Adrenal gland (tissue), 9 donors: ENCODE measurements at regions not wholly inside any gene's neighbourhood (a gene's known extent, or its start where the extent isn't known, plus 50 kb on each side); places are given as distances from the start of the nearest gene placed in this dataset.

Experiments
- DNase-seq, 7 donors: peaks; one replicate each; pipeline ENCODE4 v3.0.0-alpha.2; 2019 to 2020
- H3K27ac ChIP-seq, 5 donors: fragments of 200-600 bp; sonication (generic) in 4 of 5; 1 replicate in 3 of 5; 2 replicates in 2 of 5; pipeline versions ENCODE4 v1.5.1 to v1.8.0; 2016 to 2020; ENCODE audit warnings: mild to moderate bottlenecking in 1 of 5
- H3K27me3 ChIP-seq: fragments of 200-600 bp; 2 replicates; pipeline ENCODE4 v1.8.0; 2021
- H3K36me3 ChIP-seq, 2 donors: fragments of 200-600 bp; replicated peaks in 1 of 2; 1 replicate in 1 of 2; 2 replicates in 1 of 2; pipeline versions ENCODE4 v1.5.1 to v1.8.0; 2018 to 2022
- H3K4me1 ChIP-seq, 2 donors: fragments of 200-600 bp; replicated peaks in 1 of 2; 1 replicate in 1 of 2; 2 replicates in 1 of 2; pipeline versions ENCODE4 v1.5.1 to v1.8.0; 2018 to 2021
- H3K4me3 ChIP-seq, 4 donors: fragments of 200-600 bp; sonication (generic) in 3 of 4; one replicate each; pipeline ENCODE4 v1.5.1; 2016 to 2018
- H3K9me3 ChIP-seq, 3 donors: fragments of 200-600 bp; sonication (generic) in 1 of 3; replicated peaks in 1 of 3; 1 replicate in 2 of 3; 2 replicates in 1 of 3; pipeline versions ENCODE4 v1.5.1 to v1.8.0; 2016 to 2021
- CTCF ChIP-seq, 6 experiments: fragments of 450-650 bp in 4 of 6; fragments of 200-600 bp in 2 of 6; sonication (generic) in 1 of 6; IDR thresholded peaks; 1 replicate in 5 of 6; 2 replicates in 1 of 6; pipeline versions ENCODE4 v1.5.1 to v1.8.0; 2016 to 2021; ENCODE audit warnings: antibody characterized with exemption in 6 of 6, mild to moderate bottlenecking in 2 of 6, moderate library complexity in 1 of 6
- POLR2A ChIP-seq, 2 donors: fragments of 450-650 bp; IDR thresholded peaks; one replicate each; pipeline ENCODE4 v1.6.1; 2017; ENCODE audit warnings: antibody characterized with exemption in 2 of 2, mild to moderate bottlenecking in 2 of 2, moderate library complexity in 1 of 2
- WGBS, 4 donors: extraction: QIAGEN DNeasy Blood & Tissue Kit in 2 of 4; methylation state at CpG; one replicate each; pipeline versions ENCODE4 v1.1.5 to v1.1.7; 2013 to 2017; 5-methylcytosine and 5-hydroxymethylcytosine counted together
- intact Hi-C, 2 donors: fragments of 100-400 bp; cut with DNase I; formaldehyde crosslinking; loops; one replicate each; pipeline versions ENCODE4 v1.14.1 to v1.15.0; 2022 to 2023
- donor health status: healthy with polysubstance abuse.
- donor health status: Bipolar disorder and iron deficiency.
- donor health status: DM: yes; HTN: yes; CAD: no.
- donor health status: DM: no; HTN: no; CAD: no.
- donor health status: DM: no; HTN: no; CAD: no.

GRCh38 chr4:99710681-99711345 lies 53.2 kb upstream of the C4orf54 start:
- no peaks in the 10 kb centered on the region for H3K36me3 ChIP-seq
- H3K9me3 ChIP-seq = no peaks in the 10 kb centered on the region
- no peak for DNase-seq
- no peaks in the 10 kb centered on the region for H3K27me3 ChIP-seq
- no peaks in the 10 kb centered on the region for H3K4me1 ChIP-seq
- TF ChIP-seq CTCF (IDR thresholded peaks at IDR 0.05) = no peak
- no peak for TF ChIP-seq POLR2A (IDR thresholded peaks at IDR 0.05)
- intact Hi-C loops = no loop called here
- no peak overlapping the region for H3K4me3 ChIP-seq
- 75 to 91% (median 85%) methylated on average over 1 of the region's 1 CpG for WGBS, 4 donors
- H3K27ac ChIP-seq = no peak overlapping the region

- no peak overlapping the region for H3K27ac ChIP-seq
- H3K4me3 ChIP-seq = no peak overlapping the region
- no peaks in the 10 kb centered on the region for H3K9me3 ChIP-seq
- no peak for DNase-seq
- TF ChIP-seq POLR2A (IDR thresholded peaks at IDR 0.05) = no peak
- TF ChIP-seq CTCF (IDR thresholded peaks at IDR 0.05) = no peak
- no peaks in the 10 kb centered on the region for H3K27me3 ChIP-seq
- intact Hi-C loops = no loop called here
- H3K4me1 ChIP-seq = no peaks in the 10 kb centered on the region
- no peaks in the 10 kb centered on the region for H3K36me3 ChIP-seq
These were observed 52.4 kb upstream of the C4orf54 start for GRCh38 chr4:99710020-99710419.

DNA sequence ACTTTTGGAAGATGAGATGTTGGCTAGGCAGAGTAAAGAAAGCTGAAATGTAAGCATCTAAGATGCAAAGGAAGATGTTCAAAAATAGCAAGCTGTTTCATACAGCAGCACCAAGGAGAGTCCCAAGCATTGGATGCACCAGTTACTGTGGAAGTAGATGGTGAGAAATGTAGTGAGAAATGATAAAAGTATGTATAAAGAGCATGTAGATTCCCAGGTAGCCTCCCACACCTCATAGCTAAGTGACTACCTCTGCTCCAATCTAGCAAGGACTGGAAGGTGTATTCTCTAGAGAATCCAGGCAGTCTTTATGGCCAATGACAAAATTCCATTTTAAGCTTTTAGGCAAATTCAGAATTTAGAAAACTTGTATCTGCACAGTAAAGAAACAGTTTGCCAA lies 50.9 kb upstream of the C4orf54 start:
- no peaks in the 10 kb centered on the region for H3K4me1 ChIP-seq
- intact Hi-C loops = no loop called here
- no peak for DNase-seq

More for the DNA sequence above, 50.9 kb upstream of the C4orf54 start:
- H3K27ac ChIP-seq = no peak overlapping the region
- TF ChIP-seq CTCF (IDR thresholded peaks at IDR 0.05) (no peak), POLR2A (IDR thresholded peaks at IDR 0.05) (no peak)
- H3K36me3 ChIP-seq = no peaks in the 10 kb centered on the region
- H3K27me3 ChIP-seq = no peaks in the 10 kb centered on the region
- H3K4me3 ChIP-seq = no peak overlapping the region
- H3K9me3 ChIP-seq = no peaks in the 10 kb centered on the region
